ENCODE measurements at regions not wholly inside any gene's neighbourhood (a gene's known extent, or its start where the extent isn't known, plus 50 kb on each side); places are given as distances from the start of the nearest gene placed in this dataset.

DNA sequence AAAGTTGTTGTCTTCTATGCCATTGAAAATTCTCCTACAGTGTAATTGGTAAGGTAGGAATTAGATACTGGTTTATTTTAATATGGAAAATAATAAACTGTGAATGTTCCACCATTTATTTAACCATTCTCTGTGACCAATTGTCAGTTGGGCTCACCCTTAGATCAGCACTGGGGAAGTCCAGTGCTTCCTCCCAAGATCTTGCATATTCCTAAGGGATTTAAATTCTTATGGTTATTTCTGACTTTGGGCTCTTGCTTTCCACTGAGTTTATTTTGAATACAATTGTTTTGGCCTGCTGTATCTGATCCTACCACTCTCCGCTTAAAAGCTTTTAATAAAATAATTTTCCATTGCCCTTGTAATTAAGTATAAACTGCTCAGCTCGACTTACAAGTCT lies 137.4 kb downstream of the OR2K2 start:
- no peak for DNase-seq
- TF ChIP-seq, protein P1, sequence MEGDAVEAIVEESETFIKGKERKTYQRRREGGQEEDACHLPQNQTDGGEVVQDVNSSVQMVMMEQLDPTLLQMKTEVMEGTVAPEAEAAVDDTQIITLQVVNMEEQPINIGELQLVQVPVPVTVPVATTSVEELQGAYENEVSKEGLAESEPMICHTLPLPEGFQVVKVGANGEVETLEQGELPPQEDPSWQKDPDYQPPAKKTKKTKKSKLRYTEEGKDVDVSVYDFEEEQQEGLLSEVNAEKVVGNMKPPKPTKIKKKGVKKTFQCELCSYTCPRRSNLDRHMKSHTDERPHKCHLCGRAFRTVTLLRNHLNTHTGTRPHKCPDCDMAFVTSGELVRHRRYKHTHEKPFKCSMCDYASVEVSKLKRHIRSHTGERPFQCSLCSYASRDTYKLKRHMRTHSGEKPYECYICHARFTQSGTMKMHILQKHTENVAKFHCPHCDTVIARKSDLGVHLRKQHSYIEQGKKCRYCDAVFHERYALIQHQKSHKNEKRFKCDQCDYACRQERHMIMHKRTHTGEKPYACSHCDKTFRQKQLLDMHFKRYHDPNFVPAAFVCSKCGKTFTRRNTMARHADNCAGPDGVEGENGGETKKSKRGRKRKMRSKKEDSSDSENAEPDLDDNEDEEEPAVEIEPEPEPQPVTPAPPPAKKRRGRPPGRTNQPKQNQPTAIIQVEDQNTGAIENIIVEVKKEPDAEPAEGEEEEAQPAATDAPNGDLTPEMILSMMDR (IDR thresholded peaks at IDR 0.05; ENCODE audit: low read depth, low read length, missing control alignments): no peak
- H3K27me3 ChIP-seq (replicated peaks): no peaks in the 10 kb centered on the region
- no peaks in the 10 kb centered on the region for H3K36me3 ChIP-seq (replicated peaks)
- no peak overlapping the region for H3K27ac ChIP-seq
- no peak overlapping the region for H3K4me3 ChIP-seq (ENCODE audit: low read depth, low read length)
- in situ Hi-C loops (cut with HindIII; ENCODE audit: low pct_ligation_motif_present, low sequenced_read_pairs): no loop called here

GRCh38 chr9:111190347-111190746 lies 139.7 kb downstream of the OR2K2 start:
- Histone ChIP-seq H3K27me3 (replicated peaks) (no peaks in the 10 kb centered on the region), H3K4me3 (ENCODE audit: low read depth, low read length) (no peak overlapping the region), H3K27ac (no peak overlapping the region), H3K36me3 (replicated peaks) (no peaks in the 10 kb centered on the region)
- TF ChIP-seq, protein P1 (IDR thresholded peaks at IDR 0.05; ENCODE audit: low read depth, low read length, missing control alignments): no peak
- in situ Hi-C loops (cut with HindIII; ENCODE audit: low pct_ligation_motif_present, low sequenced_read_pairs): no loop called here
- no peak for DNase-seq

GRCh38 chr9:111187376-111187775 lies 142.6 kb downstream of the OR2K2 start:
- H3K27ac ChIP-seq: no peak overlapping the region
- H3K27me3 ChIP-seq (replicated peaks): no peaks in the 10 kb centered on the region
- H3K36me3 ChIP-seq (replicated peaks): no peaks in the 10 kb centered on the region
- TF ChIP-seq, protein P1 (IDR thresholded peaks at IDR 0.05; ENCODE audit: low read depth, low read length, missing control alignments): no peak
- in situ Hi-C loops (cut with HindIII; ENCODE audit: low pct_ligation_motif_present, low sequenced_read_pairs): no loop called here
- no peak overlapping the region for H3K4me3 ChIP-seq (ENCODE audit: low read depth, low read length)
- no peak for DNase-seq

- TF ChIP-seq, protein P1 (IDR thresholded peaks at IDR 0.05; ENCODE audit: low read depth, low read length, missing control alignments): no peak
- Histone ChIP-seq H3K4me3 (ENCODE audit: low read depth, low read length) (no peak overlapping the region), H3K27me3 (replicated peaks) (no peaks in the 10 kb centered on the region), H3K27ac (no peak overlapping the region), H3K36me3 (replicated peaks) (no peaks in the 10 kb centered on the region)
- in situ Hi-C loops (cut with HindIII; ENCODE audit: low pct_ligation_motif_present, low sequenced_read_pairs): no loop called here
- no peak for DNase-seq
These were observed 143.9 kb downstream of the OR2K2 start for GRCh38 chr9:111186021-111186530.

- no peaks in the 10 kb centered on the region for H3K36me3 ChIP-seq (replicated peaks)
- DNase-seq: no peak
- H3K27me3 ChIP-seq (replicated peaks): no peaks in the 10 kb centered on the region
- no peak overlapping the region for H3K27ac ChIP-seq
- in situ Hi-C loops (cut with HindIII; ENCODE audit: low pct_ligation_motif_present, low sequenced_read_pairs): no loop called here
- TF ChIP-seq, protein P1 (IDR thresholded peaks at IDR 0.05; ENCODE audit: low read depth, low read length, missing control alignments): no peak
- no peak overlapping the region for H3K4me3 ChIP-seq (ENCODE audit: low read depth, low read length)
These were observed 142.5 kb upstream of the LPAR1 start for GRCh38 chr9:111180811-111181210.

GRCh38 chr9:111179577-111179976 lies 141.3 kb upstream of the LPAR1 start:
- in situ Hi-C loops (cut with HindIII; ENCODE audit: low pct_ligation_motif_present, low sequenced_read_pairs): no loop called here
- TF ChIP-seq, protein P1 (IDR thresholded peaks at IDR 0.05; ENCODE audit: low read depth, low read length, missing control alignments): no peak
- Histone ChIP-seq H3K27me3 (replicated peaks) (no peaks in the 10 kb centered on the region), H3K4me3 (ENCODE audit: low read depth, low read length) (no peak overlapping the region), H3K36me3 (replicated peaks) (no peaks in the 10 kb centered on the region), H3K27ac (no peak overlapping the region)
- DNase-seq: peak; percentile 12

Measured in brain microvascular endothelial cell (primary cell).